G401 (cell line): ENCODE measurements at regions not wholly inside any gene's neighbourhood (a gene's known extent, or its start where the extent isn't known, plus 50 kb on each side); places are given as distances from the start of the nearest gene placed in this dataset.

Source experiments
- DNase-seq: peaks from one replicate; pipeline ENCODE4 v3.0.0-alpha.2; 2015; ENCODE audit warnings: low spot score
- in situ Hi-C: cut with HindIII; loops from 2 replicates; pipeline ENCODE4 v1.10.0; 2016; ENCODE audit warnings: low sequenced_read_pairs, mixed read lengths

DNA sequence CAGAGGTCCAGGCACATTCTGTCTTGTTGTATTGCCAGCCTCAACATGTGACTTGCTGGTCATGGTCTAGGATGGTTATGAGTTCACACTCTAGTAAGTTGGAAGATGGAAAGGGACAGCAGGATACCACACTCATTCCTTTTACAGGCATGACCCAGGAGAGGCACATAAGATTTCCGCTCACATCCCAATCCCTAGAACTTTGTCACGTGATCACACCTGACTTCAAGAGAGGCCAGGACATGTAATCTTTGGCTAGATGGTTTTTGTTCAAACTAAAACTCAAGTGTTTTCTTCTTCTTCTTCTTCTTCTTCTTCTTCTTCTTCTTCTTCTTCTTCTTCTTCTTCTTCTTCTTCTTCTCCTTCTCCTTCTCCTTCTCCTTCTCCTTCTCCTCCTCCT is 53.4 kb upstream of the ARX start:
- in situ Hi-C loops, result no loop called here
- no peak for DNase-seq

DNA sequence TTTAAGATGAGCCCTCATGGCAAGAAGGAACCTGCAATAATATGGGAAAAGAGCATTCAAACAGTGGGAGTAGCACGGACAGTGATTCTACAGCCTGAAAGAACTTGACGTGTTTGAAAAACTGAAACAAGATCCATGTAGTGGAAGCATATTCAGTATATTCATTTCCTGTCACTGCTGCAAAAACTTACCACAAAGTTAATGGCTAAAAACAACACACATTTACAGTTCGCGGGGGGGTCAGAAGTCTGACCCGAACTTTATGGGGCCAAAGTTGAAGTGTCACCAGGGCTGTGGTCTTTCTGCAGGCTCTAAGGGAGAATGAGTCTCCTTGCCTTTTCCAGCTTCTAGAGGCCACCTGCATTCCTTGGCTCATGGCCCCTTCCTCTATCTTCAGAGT is 52.6 kb upstream of the ARX start:
- in situ Hi-C loops, result no loop called here

DNA sequence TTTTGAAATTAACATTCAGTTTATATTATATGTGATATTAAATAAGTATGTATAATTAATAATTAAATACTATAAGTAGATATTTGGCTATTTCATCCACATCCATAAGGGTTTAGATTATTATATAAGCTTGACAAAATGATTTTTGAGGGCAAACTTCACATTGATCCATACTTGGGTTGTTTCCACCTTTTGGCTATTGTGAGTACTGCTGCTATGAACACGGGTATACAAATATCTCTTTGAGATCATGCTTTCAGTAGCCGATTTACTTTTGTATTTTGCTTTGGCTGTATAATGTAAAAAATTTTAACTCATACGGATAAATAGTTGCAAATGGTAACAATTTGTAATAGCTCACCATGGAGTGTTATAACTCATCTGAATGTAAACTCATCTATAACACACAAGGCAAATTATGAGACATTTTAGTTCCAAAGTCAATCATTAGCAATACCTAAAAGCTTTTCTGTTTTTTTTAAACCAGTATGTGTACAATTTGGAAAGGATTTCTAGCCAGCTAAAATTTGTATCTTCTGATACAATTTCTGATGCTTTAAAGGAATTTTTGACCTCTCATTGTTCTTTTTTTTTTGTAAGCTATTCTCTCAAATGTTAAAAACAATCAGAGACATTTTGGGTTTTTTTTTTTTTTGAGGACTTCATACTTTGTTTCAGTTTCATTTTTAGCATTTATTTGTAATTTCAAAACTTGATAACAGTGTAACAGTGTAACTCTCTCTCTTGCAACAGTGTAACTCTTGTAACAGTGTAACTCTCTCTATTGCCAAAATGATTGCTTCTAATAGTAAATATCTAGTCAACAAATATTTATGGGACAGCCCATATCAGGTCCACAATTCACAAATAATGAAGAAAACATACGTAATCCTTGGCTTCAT is 51.8 kb upstream of the ARX start:
- no peak for DNase-seq
- in situ Hi-C loops, result no loop called here

More for the DNA sequence above, 52.6 kb upstream of the ARX start:
- DNase-seq, result no peak

DNA sequence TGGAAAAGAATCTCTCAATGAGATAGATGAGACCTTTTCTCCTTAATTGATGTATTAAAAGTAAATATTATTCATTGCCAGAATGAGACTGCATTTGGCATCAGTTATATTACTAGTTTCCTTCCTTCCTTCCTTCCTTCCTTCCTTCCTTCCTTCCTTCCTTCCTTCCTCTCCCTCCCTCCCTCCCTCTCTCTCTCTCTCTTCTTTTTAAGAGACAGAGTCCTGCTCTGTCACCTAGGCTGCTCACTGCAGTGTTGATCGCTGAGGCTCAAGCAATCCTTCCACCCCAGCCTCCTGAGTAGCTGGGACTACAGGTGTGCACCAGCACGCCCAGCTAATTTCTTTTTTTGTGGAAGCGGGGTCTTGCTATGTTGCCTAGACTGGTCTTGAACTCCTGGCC is 50.4 kb upstream of the ARX start:
- in situ Hi-C loops, result no loop called here
- no peak for DNase-seq
